HG02678 (cell line): ENCODE measurements at regions not wholly inside any gene's neighbourhood (a gene's known extent, or its start where the extent isn't known, plus 50 kb on each side); places are given as distances from the start of the nearest gene placed in this dataset.
"Not testable (repeated sequence)": the region's sequence is repeated elsewhere in the genome, so short reads cannot be mapped to it uniquely, and the experiment has no call there.

Experiments used
- ATAC-seq: cut with Tn5 transposase; IDR thresholded peaks from one replicate; pipeline ENCODE4 v1.9.1; 2021; ENCODE audit warnings: mild to moderate bottlenecking, moderate library complexity; ENCODE audit not compliant: unreplicated experiment

- no peak for ATAC-seq
Observed at GRCh38 chr3:159340877-159341500, 539.1 kb downstream of the MFSD1 start.

GRCh38 chr3:159346271-159346903, 544.5 kb downstream of the MFSD1 start:
- ATAC-seq = no peak

GRCh38 chr3:159348431-159348830, 546.6 kb downstream of the MFSD1 start:
- no peak for ATAC-seq

GRCh38 chr3:159356606-159357005, 554.8 kb downstream of the MFSD1 start:
- no peak for ATAC-seq

GRCh38 chr3:159364511-159364910, 562.7 kb downstream of the MFSD1 start:
- ATAC-seq = no peak

GRCh38 chr3:159366476-159366875, 564.6 kb downstream of the MFSD1 start:
- no peak for ATAC-seq

GRCh38 chr3:159371961-159372360, 570.1 kb downstream of the MFSD1 start:
- no peak for ATAC-seq

- no peak for ATAC-seq
Observed at GRCh38 chr3:159378396-159379194, 576.7 kb downstream of the MFSD1 start.

- ATAC-seq = no peak
Observed at GRCh38 chr3:159380891-159381290, 579.0 kb downstream of the MFSD1 start.

GRCh38 chr3:159390656-159391212, 588.9 kb downstream of the MFSD1 start:
- no peak for ATAC-seq

GRCh38 chr3:159397683-159398082, 591.0 kb upstream of the IL12A start:
- not testable (repeated sequence) for ATAC-seq

- ATAC-seq = no peak
Observed at GRCh38 chr3:159401069-159401468, 587.6 kb upstream of the IL12A start.

- ATAC-seq = not testable (repeated sequence)
Observed at GRCh38 chr3:159409711-159410110, 578.9 kb upstream of the IL12A start.

GRCh38 chr3:159413319-159413718, 575.3 kb upstream of the IL12A start:
- no peak for ATAC-seq

GRCh38 chr3:159416856-159417255, 571.8 kb upstream of the IL12A start:
- ATAC-seq = no peak

GRCh38 chr3:159417761-159418160, 570.9 kb upstream of the IL12A start:
- ATAC-seq = no peak

- no peak for ATAC-seq
Observed at GRCh38 chr3:159418571-159419526, 569.8 kb upstream of the IL12A start.

GRCh38 chr3:159429702-159430101, 558.9 kb upstream of the IL12A start:
- no peak for ATAC-seq

GRCh38 chr3:159432682-159433340, 555.8 kb upstream of the IL12A start:
- ATAC-seq = no peak

- ATAC-seq = no peak
Observed at GRCh38 chr3:159439346-159439745, 549.3 kb upstream of the IL12A start.
